ENCODE measurements at regions not wholly inside any gene's neighbourhood (a gene's known extent, or its start where the extent isn't known, plus 50 kb on each side); places are given as distances from the start of the nearest gene placed in this dataset.

- TF ChIP-seq CTCF (IDR thresholded peaks at IDR 0.05; ENCODE audit: insufficient read depth, low read length) (no peak), POLR2AphosphoS5 (IDR thresholded peaks at IDR 0.05; ENCODE audit: low read depth) (no peak), REST (IDR thresholded peaks at IDR 0.05; ENCODE audit: insufficient replicate concordance, low read depth) (no peak), GABPA (IDR thresholded peaks at IDR 0.05; ENCODE audit: low read depth) (no peak)
Measured at GRCh38 chr3:23720885-23721284, 84.9 kb upstream of the UBE2E1 start.
